ENCODE measurements at regions not wholly inside any gene's neighbourhood (a gene's known extent, or its start where the extent isn't known, plus 50 kb on each side); places are given as distances from the start of the nearest gene placed in this dataset.

GRCh38 chr14:85319998-85320630 is 209.8 kb upstream of the FLRT2 start:
- no TSS peak for BruUV-seq (replicated peaks)

GRCh38 chr14:85325134-85326017 is 204.6 kb upstream of the FLRT2 start:
- no peaks in the 10 kb centered on the region for H3K4me1 ChIP-seq (ENCODE audit: insufficient read depth, low read length, poor library complexity, severe bottlenecking)
- no peaks in the 10 kb centered on the region for H3K9me2 ChIP-seq (ENCODE audit: insufficient read depth, low read length)
- H3K79me2 ChIP-seq (ENCODE audit: insufficient read depth, low read depth, low read length), result no peaks in the 10 kb centered on the region
- DNase-seq (ENCODE audit: low spot score), result no peak
- H3K4me3 ChIP-seq (ENCODE audit: low read depth, low read length, poor library complexity, severe bottlenecking), result no peak overlapping the region
- no peak overlapping the region for H2AFZ ChIP-seq (ENCODE audit: low read length)
- no peaks in the 10 kb centered on the region for H3K36me3 ChIP-seq (ENCODE audit: insufficient read depth, low read length)
- CTCF ChIA-PET (ENCODE audit: unreplicated experiment), result no interaction called here
- POLR2A ChIA-PET, result no interaction called here
- H3K27ac ChIP-seq (ENCODE audit: low read depth, low read length, poor library complexity, severe bottlenecking), result no peak overlapping the region
- H3K4me2 ChIP-seq (ENCODE audit: low read length), result no peak overlapping the region
- H4K20me1 ChIP-seq (ENCODE audit: insufficient read depth, low read length), result no peaks in the 10 kb centered on the region
- intact Hi-C loops (cut with micrococcal nuclease; ENCODE audit: unreplicated experiment), result no loop called here
- BruUV-seq (replicated peaks), result no TSS peak
- H3K9me3 ChIP-seq (ENCODE audit: low read length), result no peaks in the 10 kb centered on the region
- TF ChIP-seq EZH2phosphoT487 (IDR thresholded peaks at IDR 0.05; ENCODE audit: borderline replicate concordance, low read depth, low read length) (no peak), CTCF (conservative IDR thresholded peaks at IDR 0.05; ENCODE audit: low read length) (no peak)

More at GRCh38 chr14:85319998-85320630, 209.8 kb upstream of the FLRT2 start:
- Histone ChIP-seq H4K20me1 (ENCODE audit: insufficient read depth, low read length) (no peaks in the 10 kb centered on the region), H3K4me1 (ENCODE audit: insufficient read depth, low read length, poor library complexity, severe bottlenecking) (no peaks in the 10 kb centered on the region), H3K9me2 (ENCODE audit: insufficient read depth, low read length) (no peaks in the 10 kb centered on the region), H3K79me2 (ENCODE audit: insufficient read depth, low read depth, low read length) (no peaks in the 10 kb centered on the region), H3K4me2 (ENCODE audit: low read length) (no peak overlapping the region), H3K36me3 (ENCODE audit: insufficient read depth, low read length) (no peaks in the 10 kb centered on the region), H3K27ac (ENCODE audit: low read depth, low read length, poor library complexity, severe bottlenecking) (no peak overlapping the region), H2AFZ (ENCODE audit: low read length) (no peak overlapping the region), H3K4me3 (ENCODE audit: low read depth, low read length, poor library complexity, severe bottlenecking) (no peak overlapping the region), H3K9me3 (ENCODE audit: low read length) (no peaks in the 10 kb centered on the region)
- DNase-seq (ENCODE audit: low spot score), result no peak
- intact Hi-C loops (cut with micrococcal nuclease; ENCODE audit: unreplicated experiment), result no loop called here
- POLR2A ChIA-PET, result interaction anchor here (1.0 kb wide), 1 partner anchor 78 kb away, joined by 4 read pairs; no protein-coding TSS in a partner anchor
- CTCF ChIA-PET (ENCODE audit: unreplicated experiment), result no interaction called here
- TF ChIP-seq EZH2phosphoT487 (IDR thresholded peaks at IDR 0.05; ENCODE audit: borderline replicate concordance, low read depth, low read length), result no peak
- no peak for TF ChIP-seq CTCF (conservative IDR thresholded peaks at IDR 0.05; ENCODE audit: low read length)

- H4K20me1 ChIP-seq (ENCODE audit: insufficient read depth, low read length), result no peaks in the 10 kb centered on the region
- H3K4me3 ChIP-seq (ENCODE audit: low read depth, low read length, poor library complexity, severe bottlenecking), result no peak overlapping the region
- H2AFZ ChIP-seq (ENCODE audit: low read length), result no peak overlapping the region
- no peak overlapping the region for H3K27ac ChIP-seq (ENCODE audit: low read depth, low read length, poor library complexity, severe bottlenecking)
- no peaks in the 10 kb centered on the region for H3K79me2 ChIP-seq (ENCODE audit: insufficient read depth, low read depth, low read length)
- ChIA-PET POLR2A (no interaction called here), CTCF (ENCODE audit: unreplicated experiment) (no interaction called here)
- H3K36me3 ChIP-seq (ENCODE audit: insufficient read depth, low read length), result no peaks in the 10 kb centered on the region
- H3K4me2 ChIP-seq (ENCODE audit: low read length), result no peak overlapping the region
- no TSS peak for BruUV-seq (replicated peaks)
- no peaks in the 10 kb centered on the region for H3K9me2 ChIP-seq (ENCODE audit: insufficient read depth, low read length)
- no peaks in the 10 kb centered on the region for H3K9me3 ChIP-seq (ENCODE audit: low read length)
- TF ChIP-seq EZH2phosphoT487 (IDR thresholded peaks at IDR 0.05; ENCODE audit: borderline replicate concordance, low read depth, low read length) (no peak), CTCF (conservative IDR thresholded peaks at IDR 0.05; ENCODE audit: low read length) (no peak)
- no peaks in the 10 kb centered on the region for H3K4me1 ChIP-seq (ENCODE audit: insufficient read depth, low read length, poor library complexity, severe bottlenecking)
- intact Hi-C loops (cut with micrococcal nuclease; ENCODE audit: unreplicated experiment), result no loop called here
- no peak for DNase-seq (ENCODE audit: low spot score)
Measured at GRCh38 chr14:85332401-85332800, 197.5 kb upstream of the FLRT2 start.

Measured in OCI-LY7 (cell line).